Ovary (tissue), 3 donors: ENCODE measurements at regions not wholly inside any gene's neighbourhood (a gene's known extent, or its start where the extent isn't known, plus 50 kb on each side); places are given as distances from the start of the nearest gene placed in this dataset.
"Not testable (repeated sequence)": the region's sequence is repeated elsewhere in the genome, so short reads cannot be mapped to it uniquely, and the experiment has no call there.

ENCODE experiments used
- CTCF ChIP-seq, 3 donors: fragments of 450-650 bp in 2 of 3; fragments of 200-600 bp in 1 of 3; IDR thresholded peaks; one replicate each; pipeline versions ENCODE4 v1.5.1 to v1.8.0; 2016 to 2022; ENCODE audit warnings: antibody characterized with exemption in 3 of 3, mild to moderate bottlenecking in 1 of 3
- EP300 ChIP-seq: sonication (generic); formaldehyde crosslinking; IDR thresholded peaks from one replicate; pipeline ENCODE4 v1.6.1; 2017; ENCODE audit warnings: antibody characterized with exemption
- POLR2A ChIP-seq: fragments of 450-650 bp; IDR thresholded peaks from one replicate; pipeline ENCODE4 v1.6.1; 2017; ENCODE audit warnings: antibody characterized with exemption, mild to moderate bottlenecking, moderate library complexity
- donor health status: DM: no; HTN: no; CAD: no.

- TF ChIP-seq POLR2A; CTCF (IDR thresholded peaks at IDR 0.05); EP300: not testable (repeated sequence)
These were observed 160.6 kb upstream of the CHL1 start for GRCh38 chr3:35985-36384.
